ENCODE measurements at regions not wholly inside any gene's neighbourhood (a gene's known extent, or its start where the extent isn't known, plus 50 kb on each side); places are given as distances from the start of the nearest gene placed in this dataset.

GRCh38 chr2:38165698-38166097 lies 89.7 kb upstream of the CYP1B1 start:
- TF ChIP-seq CTCF (conservative IDR thresholded peaks at IDR 0.05) (no peak), ZFX (IDR thresholded peaks at IDR 0.05) (no peak)
- no peak overlapping the region for H3K27ac ChIP-seq

- no peak overlapping the region for H3K27ac ChIP-seq
- TF ChIP-seq ZFX (IDR thresholded peaks at IDR 0.05) (no peak), CTCF (conservative IDR thresholded peaks at IDR 0.05) (no peak)
Observed at GRCh38 chr2:38164881-38165280, 88.9 kb upstream of the CYP1B1 start.

GRCh38 chr2:38163579-38163978 lies 87.6 kb upstream of the CYP1B1 start:
- no peak for TF ChIP-seq CTCF (conservative IDR thresholded peaks at IDR 0.05)
- no peak for TF ChIP-seq ZFX (IDR thresholded peaks at IDR 0.05)

GRCh38 chr2:38163006-38163405 lies 87.1 kb upstream of the CYP1B1 start:
- H3K27ac ChIP-seq: no peak overlapping the region
- TF ChIP-seq CTCF (conservative IDR thresholded peaks at IDR 0.05): no peak
- TF ChIP-seq ZFX (IDR thresholded peaks at IDR 0.05): no peak

More at GRCh38 chr2:38163579-38163978, 87.6 kb upstream of the CYP1B1 start:
- H3K27ac ChIP-seq: no peak overlapping the region

- TF ChIP-seq ZFX (IDR thresholded peaks at IDR 0.05) (no peak), CTCF (conservative IDR thresholded peaks at IDR 0.05) (no peak)
- peak overlapping the region; percentile 89; the same call in 1 of the 2 replicates for H3K27ac ChIP-seq
Observed at GRCh38 chr2:38160516-38160915, 84.6 kb upstream of the CYP1B1 start.

- TF ChIP-seq ZFX (IDR thresholded peaks at IDR 0.05) (no peak), CTCF (conservative IDR thresholded peaks at IDR 0.05) (no peak)
Observed at GRCh38 chr2:38159597-38159996, 83.6 kb upstream of the CYP1B1 start.

GRCh38 chr2:38159191-38159590 lies 83.2 kb upstream of the CYP1B1 start:
- TF ChIP-seq ZFX (IDR thresholded peaks at IDR 0.05) (no peak), CTCF (conservative IDR thresholded peaks at IDR 0.05) (no peak)
- H3K27ac ChIP-seq: peak overlapping the region; percentile 89; the same call in 1 of the 2 replicates

More at GRCh38 chr2:38159597-38159996, 83.6 kb upstream of the CYP1B1 start:
- peak overlapping the region; percentile 89; the same call in 1 of the 2 replicates for H3K27ac ChIP-seq

All from C4-2B (cell line).